Embryonic facial prominence (tissue), 1 donor: ENCODE measurements at regions not wholly inside any gene's neighbourhood (a gene's known extent, or its start where the extent isn't known, plus 50 kb on each side); places are given as distances from the start of the nearest gene placed in this dataset.

Experiments
- DNase-seq: peaks from one replicate; pipeline ENCODE4 v3.0.0-alpha.2; 2016; ENCODE audit errors: extremely low spot score

DNA sequence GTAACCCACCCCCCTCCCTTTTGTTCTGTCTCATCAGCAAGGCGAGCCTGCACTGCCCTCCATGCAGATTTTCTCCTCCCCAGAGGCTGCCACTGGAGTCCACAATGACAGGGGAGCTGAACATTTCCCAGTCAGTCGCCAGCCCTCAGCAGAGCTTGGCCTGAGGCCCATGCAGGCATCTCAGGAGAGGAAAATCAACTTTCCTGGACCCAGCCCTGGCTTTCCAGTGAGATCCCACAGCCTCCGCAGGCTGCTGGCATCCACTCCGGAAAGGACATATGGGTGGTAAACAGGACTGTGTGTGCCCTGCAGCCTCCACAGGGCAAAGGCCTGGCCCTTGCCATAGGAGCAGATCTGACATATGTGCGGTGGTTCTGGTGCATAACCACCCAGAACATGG lies 253.8 kb downstream of the TNS1 start:
- no peak for DNase-seq

DNA sequence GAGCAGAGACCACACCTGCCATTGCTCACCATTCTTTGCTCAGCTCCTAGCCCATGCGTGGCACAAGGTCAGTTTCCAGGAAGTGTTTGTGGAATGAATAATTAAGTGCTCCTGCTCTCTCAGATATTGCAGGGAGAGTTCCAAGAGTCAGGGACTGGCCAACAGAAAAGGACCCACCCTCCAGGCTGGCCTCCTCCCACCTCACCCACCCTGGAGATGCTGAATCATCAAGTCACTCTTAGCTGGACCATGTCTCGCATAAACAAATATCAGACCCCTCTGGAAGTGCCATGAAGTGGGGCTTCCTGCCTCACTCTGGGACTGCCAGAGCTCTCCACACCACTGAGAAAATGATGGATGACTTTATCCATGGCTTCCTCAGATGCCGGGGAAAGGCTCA lies 256.0 kb downstream of the TNS1 start:
- DNase-seq, result no peak

DNA sequence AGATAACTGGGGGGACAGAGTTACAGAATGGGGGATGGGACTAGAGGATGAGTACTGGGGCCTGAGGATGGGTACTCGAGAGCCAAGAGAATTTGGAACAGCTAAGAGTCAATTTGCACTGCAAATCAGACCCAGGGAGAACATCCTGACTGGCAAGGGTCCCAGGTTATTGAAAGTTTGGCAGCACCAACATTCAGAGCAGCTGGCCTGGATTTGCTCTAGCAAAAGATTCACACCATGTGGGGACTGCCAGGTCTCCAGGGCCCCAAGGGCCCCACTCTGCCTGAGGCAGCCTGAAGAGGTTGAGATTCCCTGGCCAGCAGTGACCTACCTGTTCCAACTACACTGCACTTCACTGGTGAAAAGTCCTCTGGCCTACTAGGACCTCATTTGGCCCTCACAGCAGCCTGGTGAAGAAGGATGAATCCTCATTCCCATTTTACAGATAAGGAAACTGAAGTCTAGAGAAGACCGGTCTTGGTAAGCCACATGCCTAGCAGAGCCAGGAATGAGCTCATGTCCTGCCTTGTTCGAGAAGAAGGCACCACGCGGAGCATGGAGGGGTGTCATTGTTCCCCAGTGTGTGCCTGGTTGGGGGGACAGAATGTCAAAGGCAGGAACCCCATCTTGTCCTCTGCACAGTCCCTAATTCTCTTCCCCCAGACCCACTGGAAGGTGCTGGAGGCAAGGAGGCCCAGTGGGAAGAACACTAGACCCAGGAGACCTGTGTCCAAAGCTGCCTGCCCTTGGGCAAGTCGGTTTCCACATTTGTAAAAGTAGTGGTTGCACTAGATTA lies 258.6 kb downstream of the TNS1 start:
- DNase-seq, result no peak

GRCh38 chr2:217743407-217743806 lies 259.4 kb downstream of the TNS1 start:
- DNase-seq, result no peak

DNA sequence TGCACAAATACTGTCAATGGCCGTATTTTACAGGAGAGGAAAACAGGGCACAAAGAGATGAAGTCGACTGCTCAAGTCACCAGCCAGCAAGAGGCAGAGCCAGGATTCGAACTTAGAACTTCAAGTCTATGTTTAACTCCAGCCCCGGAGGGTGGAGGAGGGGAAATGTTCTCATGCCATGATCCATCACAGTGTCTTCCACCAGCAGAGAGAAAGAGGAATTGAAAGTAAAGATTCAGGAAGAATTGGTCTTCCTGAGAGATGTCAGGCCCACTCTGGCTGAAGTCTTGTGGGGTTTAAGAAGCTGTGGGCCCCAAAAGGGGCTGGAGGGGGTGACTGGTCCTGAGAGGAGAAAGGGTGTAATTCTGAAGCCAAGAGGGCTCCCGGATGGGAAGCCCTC lies 260.0 kb downstream of the TNS1 start:
- no peak for DNase-seq

- no peak for DNase-seq
Observed at GRCh38 chr2:217742276-217742675, 260.5 kb downstream of the TNS1 start.

DNA sequence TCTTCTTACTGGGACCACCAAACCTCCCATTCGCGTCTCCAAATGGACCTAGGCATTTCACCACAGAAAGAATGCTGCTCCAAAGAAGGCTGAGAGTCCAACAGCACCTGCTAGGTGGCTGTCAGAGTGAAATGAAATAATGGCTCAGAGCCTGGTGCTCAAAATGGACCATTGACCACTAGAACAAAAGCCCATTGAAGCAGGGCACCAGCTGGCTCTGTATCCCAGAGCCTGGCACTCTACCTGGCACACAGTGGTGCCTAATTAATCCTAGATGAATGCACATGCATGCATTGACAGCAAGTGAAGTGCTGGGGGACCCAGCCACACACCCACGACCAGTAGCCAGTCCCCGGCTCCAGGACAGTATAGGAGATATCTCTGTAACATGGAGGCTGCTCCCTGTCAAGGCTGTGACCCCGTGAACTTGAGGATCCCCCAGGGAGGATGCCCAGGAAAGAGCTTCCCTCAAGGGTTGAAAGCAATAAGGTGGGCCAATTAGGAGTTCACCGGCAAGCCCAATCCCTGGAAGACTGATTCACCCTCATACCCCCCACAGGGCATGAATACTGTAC lies 261.3 kb downstream of the TNS1 start:
- DNase-seq, result no peak

- no peak for DNase-seq
Observed at GRCh38 chr2:217740756-217741155, 262.0 kb downstream of the TNS1 start.

- DNase-seq, result no peak
Observed at GRCh38 chr2:217740178-217740577, 262.6 kb downstream of the TNS1 start.

DNA sequence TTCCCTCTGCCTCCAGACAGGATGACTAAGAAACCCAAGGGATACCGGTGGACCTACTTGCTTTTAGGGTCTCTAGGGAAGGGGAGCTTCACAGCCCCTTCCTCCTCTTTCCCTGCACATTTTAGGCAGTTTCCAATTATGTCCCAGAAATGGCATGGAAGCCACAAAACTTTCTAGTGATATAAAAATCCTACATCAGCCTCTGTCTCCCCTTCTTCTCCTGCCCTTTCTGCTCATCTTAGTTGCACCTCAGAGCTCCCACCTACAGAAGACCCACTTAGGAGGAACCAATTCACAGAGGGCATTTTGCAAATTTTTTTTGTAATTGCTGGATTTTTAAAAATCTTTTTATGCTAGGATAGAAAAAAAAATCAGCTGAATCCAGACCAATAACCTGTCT lies 263.1 kb downstream of the TNS1 start:
- peak; percentile 100 for DNase-seq

DNA sequence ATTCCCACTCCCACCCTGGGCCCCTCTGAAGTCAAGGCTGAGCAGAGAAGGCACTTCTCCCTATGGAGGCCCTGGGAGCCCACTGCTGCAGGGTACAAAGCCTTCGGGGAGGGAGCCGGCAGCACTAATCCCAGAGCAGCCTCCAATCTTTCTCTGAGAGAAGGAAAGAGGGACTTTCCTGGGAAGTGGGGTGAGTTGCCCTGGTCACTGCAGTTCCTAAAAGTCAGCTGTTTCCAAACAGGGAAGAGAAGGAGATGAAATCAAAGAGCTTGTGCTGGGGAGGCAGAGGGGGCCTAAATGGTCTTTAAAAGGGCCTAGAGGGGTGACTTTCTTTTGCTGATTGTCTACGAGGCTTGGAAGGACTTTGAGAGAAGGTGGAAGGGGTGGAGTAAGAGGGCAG lies 264.7 kb downstream of the TNS1 start:
- no peak for DNase-seq

DNA sequence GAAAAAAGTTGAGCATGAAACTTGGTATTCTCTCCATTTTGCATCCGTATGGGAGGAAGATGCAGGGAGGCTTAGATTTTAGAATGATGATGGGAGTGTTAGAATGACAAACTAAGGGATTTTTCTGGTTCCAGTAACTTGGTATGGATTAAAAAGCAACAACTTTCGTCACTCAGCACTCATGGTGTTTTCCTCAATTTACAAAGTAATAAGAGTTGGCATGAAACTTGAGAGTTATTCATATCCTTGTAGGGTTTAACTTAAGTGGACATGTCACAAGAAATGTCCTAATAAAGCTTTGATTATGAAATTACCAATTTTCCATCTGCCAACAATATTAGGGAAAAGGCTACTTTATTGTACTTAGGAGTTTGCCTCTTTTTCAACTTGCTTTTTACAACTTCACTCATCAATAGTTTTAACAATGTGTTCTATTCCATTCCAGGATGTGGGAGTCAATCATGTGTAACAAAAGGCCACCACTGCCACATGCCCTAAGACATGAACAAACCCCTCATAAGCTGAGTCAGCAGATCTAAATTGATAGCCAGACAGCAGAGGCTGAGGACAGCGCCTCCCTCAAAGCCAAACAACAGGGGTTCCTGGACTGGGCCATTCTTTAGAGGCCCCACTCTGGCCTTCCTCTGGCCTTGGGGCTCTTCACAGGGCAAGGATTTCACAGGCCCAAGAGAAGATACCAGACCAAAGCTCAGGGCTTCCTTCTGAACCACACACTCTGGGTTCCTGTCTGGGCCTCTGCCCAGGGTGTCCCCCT lies 265.8 kb downstream of the TNS1 start:
- DNase-seq, result no peak

DNA sequence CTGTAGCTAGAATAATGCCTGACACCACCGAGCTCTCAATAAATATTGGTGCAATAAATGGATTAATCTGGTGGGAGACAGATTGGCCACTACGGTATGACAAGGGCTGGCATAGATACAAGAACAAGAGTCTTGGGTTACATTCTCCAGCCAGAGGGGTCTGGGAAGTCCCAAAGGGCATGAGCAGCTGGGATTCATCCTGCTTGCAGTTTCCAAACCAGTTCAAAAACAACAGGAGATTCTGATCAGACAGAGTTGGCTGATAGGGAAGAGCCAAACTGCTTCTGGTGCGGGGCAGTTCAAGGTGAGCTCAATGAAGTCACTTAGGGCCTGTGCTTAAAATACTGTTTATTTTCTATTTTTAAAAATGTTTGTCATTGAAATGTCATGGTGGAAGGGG lies 266.9 kb downstream of the TNS1 start:
- no peak for DNase-seq

GRCh38 chr2:217735034-217735433 lies 267.8 kb downstream of the TNS1 start:
- DNase-seq, result no peak

- no peak for DNase-seq
Observed at GRCh38 chr2:217733461-217733860, 269.3 kb downstream of the TNS1 start.

- DNase-seq, result peak; percentile 58
Observed at GRCh38 chr2:217732992-217733391, 269.8 kb downstream of the TNS1 start.

DNA sequence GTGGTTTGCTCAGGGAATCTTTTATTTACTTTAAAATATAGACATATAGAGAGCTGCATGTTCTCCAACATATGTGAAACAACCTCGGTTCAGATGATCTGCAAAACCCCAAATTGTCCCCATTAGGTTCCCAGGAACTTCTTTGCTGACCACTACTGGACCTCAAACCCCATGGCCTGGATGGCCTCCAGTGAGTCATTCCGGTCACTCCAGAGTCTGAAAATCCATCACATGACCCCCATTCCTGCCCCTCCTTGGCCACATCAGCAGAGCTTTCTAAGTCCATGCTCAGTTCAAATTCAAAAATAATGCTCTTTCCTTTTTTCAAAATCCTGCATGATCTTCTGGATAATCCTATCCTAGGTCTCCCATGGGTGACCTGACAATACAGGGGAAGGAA lies 271.0 kb downstream of the TNS1 start:
- DNase-seq, result no peak

GRCh38 chr2:217729421-217730053 lies 273.3 kb downstream of the TNS1 start:
- peak; percentile 63 for DNase-seq

DNA sequence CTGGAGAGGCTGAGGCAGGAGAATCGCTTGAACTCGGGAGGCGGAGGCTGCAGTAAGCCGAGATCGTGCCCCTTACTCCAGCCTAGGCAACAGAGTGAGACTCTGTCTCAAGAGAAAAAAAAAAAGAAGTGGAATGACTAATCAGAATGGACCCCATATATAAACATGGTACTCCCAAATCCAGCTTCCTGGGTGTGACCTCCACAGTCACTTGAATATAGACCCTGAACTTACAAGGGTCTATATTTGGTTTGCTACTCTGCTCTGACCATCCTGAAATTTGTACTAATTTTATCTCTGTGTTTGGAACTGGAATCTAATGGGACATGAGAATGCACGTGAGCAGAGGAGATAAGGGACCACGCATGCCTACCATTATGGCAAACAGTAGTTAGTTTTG lies 275.0 kb downstream of the TNS1 start:
- DNase-seq, result no peak

- DNase-seq, result no peak
Observed at GRCh38 chr2:217725409-217725808, 277.4 kb downstream of the TNS1 start.

GRCh38 chr2:217724471-217724870 lies 278.3 kb downstream of the TNS1 start:
- no peak for DNase-seq

- no peak for DNase-seq
Observed at GRCh38 chr2:217723981-217724380, 278.8 kb downstream of the TNS1 start.
